T-helper 1 cell (primary cell): ENCODE measurements at regions not wholly inside any gene's neighbourhood (a gene's known extent, or its start where the extent isn't known, plus 50 kb on each side); places are given as distances from the start of the nearest gene placed in this dataset.
"Not testable (repeated sequence)": the region's sequence is repeated elsewhere in the genome, so short reads cannot be mapped to it uniquely, and the experiment has no call there.

Experiments used
- DNase-seq, 5 donors: peaks; one replicate each; pipeline ENCODE4 v3.0.0-alpha.2; 2012 to 2020

GRCh38 chr6:22164236-22164635 is 132.6 kb downstream of the PRL start:
- no peak for DNase-seq

GRCh38 chr6:22171006-22171405 is 125.8 kb downstream of the PRL start:
- not testable (repeated sequence) for DNase-seq

DNA sequence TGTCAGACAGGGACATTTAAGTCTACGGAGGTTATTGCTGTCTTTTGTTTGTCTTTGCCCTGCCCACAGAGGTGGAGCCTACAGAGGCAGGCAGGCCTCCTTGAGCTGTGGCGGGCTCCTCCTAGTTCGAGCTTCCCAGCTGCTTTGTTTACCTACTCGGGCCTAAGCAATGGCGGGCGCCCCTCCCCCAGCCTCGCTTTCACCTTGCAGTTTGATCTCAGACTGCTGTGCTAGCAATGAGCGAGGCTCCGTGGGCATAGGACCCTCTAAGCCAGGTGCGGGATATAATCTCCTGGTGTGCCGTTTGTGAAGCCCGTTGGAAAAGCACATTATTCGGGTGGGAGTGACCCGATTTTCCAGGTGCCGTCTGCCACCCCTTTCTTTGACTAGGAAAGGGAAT is 125.0 kb downstream of the PRL start:
- DNase-seq = not testable (repeated sequence)

GRCh38 chr6:22173311-22173710 is 123.5 kb downstream of the PRL start:
- no peak for DNase-seq

DNA sequence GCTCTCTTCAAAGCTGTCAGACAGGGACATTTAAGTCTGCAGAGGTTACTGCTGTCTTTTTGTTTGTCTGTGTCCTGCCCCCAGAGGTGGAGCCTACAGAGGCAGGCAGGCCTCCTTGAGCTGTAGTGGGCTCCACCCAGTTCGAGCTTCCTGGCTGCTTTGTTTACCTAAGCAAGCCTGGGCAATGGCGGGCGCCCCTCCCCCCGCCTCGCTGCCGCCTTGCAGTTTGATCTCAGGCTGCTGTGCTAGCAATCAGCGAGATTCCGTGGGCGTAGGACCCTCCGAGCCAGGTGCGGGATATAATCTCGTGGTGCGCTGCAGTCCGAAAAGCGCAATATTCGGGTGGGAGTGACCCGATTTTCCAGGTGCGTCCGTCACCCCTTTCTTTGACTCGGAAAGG is 116.6 kb downstream of the PRL start:
- not testable (repeated sequence) for DNase-seq

- no peak for DNase-seq
These were observed 112.5 kb downstream of the PRL start for GRCh38 chr6:22184371-22184770.

DNA sequence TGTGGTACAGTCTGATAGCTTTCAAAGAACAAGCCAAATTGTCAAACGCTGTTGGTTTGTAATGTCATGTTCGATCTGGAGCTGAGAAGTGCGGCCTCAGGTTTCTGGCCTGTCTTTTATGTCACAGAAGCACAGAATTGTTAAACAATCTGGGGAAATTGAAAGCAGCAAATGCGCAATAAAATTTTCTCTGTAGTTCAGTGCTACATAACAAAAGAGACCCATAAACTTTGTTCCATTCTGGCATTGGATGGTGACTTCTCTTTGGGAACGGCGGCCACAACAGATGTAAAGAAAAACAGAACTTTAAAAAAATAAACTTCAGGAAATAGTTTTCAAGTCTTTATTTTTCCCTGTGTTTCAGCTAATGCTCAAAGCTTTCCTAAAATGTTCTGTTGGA is 106.9 kb downstream of the PRL start:
- DNase-seq = no peak

- no peak for DNase-seq
These were observed 102.5 kb downstream of the PRL start for GRCh38 chr6:22194188-22194921.

DNA sequence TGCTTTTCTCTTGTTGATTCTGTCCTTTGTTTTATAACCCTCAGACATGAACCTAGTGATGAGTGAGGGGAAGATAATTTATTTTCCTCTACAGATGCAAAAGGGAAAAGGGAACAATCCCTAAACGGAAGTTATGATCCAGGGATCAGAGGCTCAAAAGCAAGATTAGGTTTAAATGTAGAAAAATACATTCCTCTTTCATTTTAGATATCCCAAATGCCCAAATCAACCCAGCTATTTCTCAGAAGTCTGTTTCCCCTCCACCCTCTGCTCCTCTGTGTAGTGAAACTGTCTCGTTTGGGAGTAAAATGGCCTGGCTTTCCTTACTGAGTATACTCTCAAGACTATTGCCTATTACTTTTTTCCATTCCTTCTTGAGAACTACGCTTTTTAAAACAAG is 97.1 kb downstream of the PRL start:
- no peak for DNase-seq

DNA sequence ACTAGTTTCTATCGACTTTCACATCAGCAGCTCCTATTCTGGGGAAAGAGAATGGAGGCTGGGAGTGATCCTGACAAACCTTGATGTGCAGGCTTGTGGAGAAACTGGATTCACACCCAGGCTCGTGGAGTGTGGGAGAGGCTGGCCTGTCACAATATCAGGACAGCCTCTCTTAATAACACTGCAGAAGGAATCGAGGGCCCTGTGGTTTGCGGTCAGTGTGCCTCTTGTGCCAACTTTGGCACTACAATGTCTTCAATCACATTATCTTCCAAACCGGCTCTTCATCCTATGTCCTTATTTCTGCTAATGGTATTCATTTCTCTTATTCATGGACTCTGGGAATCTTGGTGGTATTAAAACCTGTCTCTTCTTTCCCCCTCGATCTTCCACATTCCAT is 92.7 kb downstream of the PRL start:
- no peak for DNase-seq

GRCh38 chr6:22205266-22205665 is 91.6 kb downstream of the PRL start:
- no peak for DNase-seq

DNA sequence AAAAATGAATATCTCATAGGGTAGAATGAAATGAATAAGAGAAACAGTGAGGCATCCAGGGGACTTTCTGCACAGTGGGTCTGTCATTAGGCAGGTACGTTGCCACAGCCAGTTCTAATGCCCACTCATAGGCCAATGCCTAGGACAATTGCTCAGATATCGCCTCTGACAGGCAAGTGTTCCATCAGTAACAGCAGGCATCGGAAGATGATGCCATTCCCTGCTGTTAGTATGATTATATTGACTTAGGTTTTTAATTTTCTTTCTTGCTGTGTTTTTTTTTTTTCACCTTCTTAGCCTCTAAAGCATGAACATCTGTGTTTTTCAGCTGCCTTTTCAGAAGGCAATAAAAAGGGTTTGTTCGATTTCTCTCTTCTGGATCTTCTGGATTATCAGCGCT is 90.7 kb downstream of the PRL start:
- no peak for DNase-seq

- DNase-seq = no peak
These were observed 88.8 kb downstream of the PRL start for GRCh38 chr6:22208026-22208425.

DNA sequence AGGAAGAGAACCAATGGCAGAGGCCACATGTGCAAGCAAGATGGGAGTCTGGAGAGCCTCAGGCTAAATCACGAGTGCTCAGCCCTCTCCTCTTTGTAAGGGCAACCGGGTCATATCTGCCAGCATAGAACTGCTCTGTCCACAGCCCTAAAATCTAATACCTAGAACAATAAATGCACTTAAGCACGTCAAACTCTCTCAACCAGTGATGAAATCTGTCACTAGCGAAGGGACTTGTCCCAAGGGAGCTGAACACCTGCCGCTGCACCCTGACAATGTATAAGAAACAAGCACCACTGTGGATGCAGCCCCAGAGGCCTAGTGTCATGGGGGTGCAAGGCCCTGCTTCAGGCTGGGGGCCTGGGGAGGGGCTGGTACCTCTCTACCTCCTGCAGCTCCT is 82.5 kb downstream of the PRL start:
- DNase-seq = no peak

GRCh38 chr6:22215474-22215873 is 81.4 kb downstream of the PRL start:
- DNase-seq = not testable (repeated sequence)

DNA sequence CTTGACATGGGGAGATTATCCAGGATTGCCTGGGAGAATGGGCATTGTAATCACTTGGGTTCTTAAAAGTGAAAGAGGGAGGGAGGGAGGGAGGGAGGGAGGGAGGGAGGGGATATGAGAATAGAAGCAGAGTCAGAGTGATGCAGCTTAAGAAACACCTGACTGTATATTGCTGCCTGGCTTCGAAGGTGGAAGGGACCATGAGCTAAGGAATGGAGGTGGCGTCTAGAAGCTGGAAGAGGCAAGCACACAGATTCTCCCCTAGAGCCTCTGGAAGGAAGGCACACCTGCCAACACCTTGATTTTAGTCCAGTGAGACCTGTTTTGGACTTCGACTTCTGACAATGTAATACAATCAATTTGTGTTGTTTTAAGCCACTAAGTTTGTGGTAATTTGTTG is 78.4 kb downstream of the PRL start:
- no peak for DNase-seq

DNA sequence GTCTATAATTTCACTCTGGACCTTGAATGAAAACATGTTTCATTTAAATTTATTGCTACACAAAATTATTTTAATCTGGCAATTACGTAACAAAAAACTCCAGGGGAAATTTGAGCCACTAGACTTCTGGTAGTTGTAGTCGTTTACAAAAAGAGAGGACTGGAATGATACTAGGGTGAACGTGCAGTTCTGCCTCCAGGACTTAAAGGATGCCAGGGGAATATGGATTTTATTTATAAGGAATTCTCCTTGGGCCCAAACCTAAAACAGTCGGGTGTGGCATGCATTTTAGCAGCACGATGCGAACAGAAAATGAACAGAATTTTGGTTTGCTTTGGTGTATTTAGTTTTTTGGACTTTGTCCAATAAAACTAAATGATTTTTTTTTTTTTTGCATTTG is 76.9 kb downstream of the PRL start:
- DNase-seq = no peak

DNA sequence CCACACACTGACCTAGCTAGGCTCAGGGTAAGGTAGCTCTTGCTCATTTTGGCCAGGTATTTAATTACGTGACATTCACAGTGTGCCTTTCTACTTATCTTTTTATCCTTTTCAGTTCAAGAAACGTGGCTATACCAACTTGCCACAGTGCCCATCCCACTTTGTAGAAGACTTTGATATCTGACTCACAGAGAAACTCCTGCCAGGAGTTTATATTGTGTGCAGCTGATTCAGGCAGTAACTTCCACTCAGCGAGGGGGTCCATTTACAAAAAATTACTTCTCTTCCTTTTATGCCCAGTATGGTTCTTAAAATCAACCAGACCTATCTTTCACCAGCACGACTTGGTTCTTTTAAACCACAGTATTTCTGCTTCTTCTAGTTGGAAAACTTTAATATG is 75.6 kb downstream of the PRL start:
- no peak for DNase-seq

DNA sequence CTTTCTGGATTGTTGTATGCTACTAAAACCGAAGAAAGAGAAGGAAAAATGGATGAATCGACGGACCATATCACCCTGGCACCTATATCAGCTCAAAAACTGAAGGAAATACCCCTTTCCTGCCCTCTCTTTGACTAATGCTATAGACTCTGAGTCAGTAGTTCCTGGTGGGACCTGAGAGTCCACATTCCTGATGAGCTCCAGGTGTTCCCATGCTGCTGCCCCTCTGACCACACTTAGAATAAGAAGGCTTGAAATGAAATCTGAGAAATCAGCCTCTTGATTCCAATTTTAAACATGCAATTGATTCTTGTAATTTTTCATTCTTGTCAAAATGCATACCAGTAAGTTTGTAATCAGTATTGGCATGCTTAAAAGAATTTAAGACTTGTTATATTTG is 75.2 kb downstream of the PRL start:
- DNase-seq = no peak

GRCh38 chr6:22222469-22222868 is 74.4 kb downstream of the PRL start:
- DNase-seq = no peak

- no peak for DNase-seq
These were observed 68.8 kb downstream of the PRL start for GRCh38 chr6:22227824-22228610.

DNA sequence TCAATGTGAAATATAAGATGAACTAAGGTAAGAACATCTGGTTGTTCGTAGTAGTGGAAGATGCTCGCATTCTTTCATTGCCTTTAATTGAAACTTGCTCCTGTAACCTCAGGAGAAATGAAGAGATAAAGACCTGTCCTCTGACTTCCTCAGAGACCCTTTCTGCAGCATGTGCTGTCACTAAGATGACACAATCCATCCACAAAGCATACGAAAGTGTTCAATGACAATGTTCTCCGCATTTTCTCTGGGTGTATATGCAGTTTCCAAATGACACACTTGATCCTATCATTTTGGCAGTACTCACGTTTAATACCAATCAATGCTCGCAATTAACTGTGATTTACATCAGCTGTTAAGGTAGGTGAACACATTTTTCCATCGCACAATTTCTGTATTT is 65.8 kb downstream of the PRL start:
- DNase-seq = no peak

DNA sequence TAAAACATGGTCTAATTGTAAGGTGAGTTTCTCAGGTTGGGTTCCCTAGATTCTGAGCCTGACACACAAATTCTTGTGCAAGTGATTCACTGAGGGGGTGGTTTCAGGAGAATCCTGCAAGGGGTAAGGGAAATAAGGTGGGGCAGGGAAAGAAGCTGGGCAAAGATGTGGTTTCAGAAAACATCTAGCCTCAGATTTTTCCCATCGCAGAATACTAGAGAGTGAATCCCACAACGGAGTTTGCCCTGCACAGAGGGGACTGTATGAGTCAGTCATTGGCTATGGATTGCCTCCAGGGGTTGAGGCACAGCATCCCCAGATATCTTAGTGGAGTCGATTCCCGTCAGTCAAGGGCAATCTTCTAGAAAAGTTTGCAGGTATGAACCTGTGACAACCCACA is 65.2 kb downstream of the PRL start:
- no peak for DNase-seq

DNA sequence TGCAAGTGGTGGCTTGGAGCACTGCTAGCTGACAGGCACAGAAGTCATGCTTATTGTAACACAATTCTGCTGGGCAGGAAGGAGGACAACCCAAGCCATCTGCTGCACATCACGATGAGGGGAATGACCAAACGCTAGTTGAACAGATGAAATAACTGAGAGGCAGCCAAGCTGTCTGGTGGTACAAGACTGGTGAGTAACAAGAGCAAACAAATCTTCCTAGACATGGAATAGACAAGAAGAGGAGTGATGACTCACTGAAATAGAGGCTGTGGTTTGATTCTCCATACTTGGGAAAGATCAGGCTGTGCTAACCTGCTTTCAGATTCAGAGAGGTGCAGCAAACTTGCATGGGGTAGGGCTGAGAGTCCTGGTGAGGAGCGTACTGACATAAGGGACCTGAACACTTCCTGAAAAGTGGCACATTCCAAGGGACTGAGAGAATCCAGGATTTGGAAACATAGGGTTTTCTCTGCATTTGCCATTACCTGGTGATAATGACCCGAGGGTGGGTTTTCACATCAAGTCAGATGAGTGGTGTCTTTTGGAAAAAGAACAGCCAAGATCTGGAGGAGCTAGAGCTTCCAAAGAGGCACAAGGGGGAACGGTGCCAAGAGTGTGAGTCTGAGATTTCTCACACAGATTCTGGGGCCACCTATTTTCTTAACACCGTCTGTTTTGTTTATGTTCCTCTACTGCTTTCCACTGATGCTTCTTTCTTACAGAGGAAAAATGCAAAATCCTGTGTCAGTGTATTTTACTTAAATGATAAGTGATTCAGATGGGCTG is 60.0 kb downstream of the PRL start:
- DNase-seq = no peak
